ENCODE measurements at regions not wholly inside any gene's neighbourhood (a gene's known extent, or its start where the extent isn't known, plus 50 kb on each side); places are given as distances from the start of the nearest gene placed in this dataset.

- no peak for FAIRE-seq
- TF ChIP-seq CTCF (optimal IDR thresholded peaks at IDR 0.05 in 1 of 3, IDR thresholded peaks at IDR 0.05 in 1 of 3, conservative IDR thresholded peaks at IDR 0.05 in 1 of 3; ENCODE audit: extremely low read depth in 1 of 3, insufficient read depth in 2 of 3, low read length in 3 of 3) (no peak), EZH2 (IDR thresholded peaks at IDR 0.05; ENCODE audit: low read length) (no peak)
Observed at GRCh38 chr22:26860301-26860700, 202.9 kb downstream of the MIAT start.

DNA sequence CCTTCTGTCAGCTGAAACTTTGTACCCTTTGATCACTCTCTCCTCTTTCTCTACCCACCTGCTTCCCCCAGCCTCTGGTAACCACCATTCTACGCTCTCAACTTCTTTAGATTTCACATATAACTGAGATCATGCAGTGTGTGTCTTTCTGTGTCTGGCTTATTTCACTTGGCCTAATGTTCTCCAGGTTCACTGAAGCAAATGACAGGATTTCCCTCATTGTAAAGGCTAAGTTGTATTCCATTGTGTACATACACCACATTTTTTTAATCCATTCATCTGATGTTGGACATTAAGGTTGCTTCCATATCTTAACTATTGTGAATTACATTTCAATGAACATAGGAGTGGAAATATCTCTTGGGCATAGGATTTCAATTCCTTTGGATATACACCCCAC, 207.6 kb downstream of the MIAT start:
- H2AFZ ChIP-seq (ENCODE audit: control insufficient read depth, low read length): no peak overlapping the region
- H3K36me3 ChIP-seq (ENCODE audit: control insufficient read depth in 2 of 2, extremely low read depth in 1 of 2, insufficient read depth in 2 of 2, low read length in 2 of 2): no peaks in the 10 kb centered on the region

More at GRCh38 chr22:26860301-26860700, 202.9 kb downstream of the MIAT start:
- Histone ChIP-seq H3K27ac (ENCODE audit: control insufficient read depth, insufficient read depth, low read length) (no peak overlapping the region), H3K9me1 (ENCODE audit: control insufficient read depth, extremely low read depth, insufficient read depth, low read length) (no peaks in the 10 kb centered on the region), H3K9me3 (ENCODE audit: control insufficient read depth, low read depth, low read length) (no peaks in the 10 kb centered on the region), H3K9ac (ENCODE audit: control insufficient read depth, extremely low read depth, insufficient read depth, low read length) (no peak overlapping the region), H3K4me3 (ENCODE audit: control insufficient read depth in 2 of 3, extremely low read depth in 1 of 3, insufficient read depth in 2 of 3, low read depth in 1 of 3, low read length in 3 of 3) (no peak overlapping the region), H3K27me3 (ENCODE audit: control insufficient read depth, extremely low read depth, insufficient read depth, low read length) (no peaks in the 10 kb centered on the region), H3K79me2 (ENCODE audit: control insufficient read depth, insufficient read depth, low read length) (no peaks in the 10 kb centered on the region), H3K36me3 (ENCODE audit: control insufficient read depth in 2 of 2, extremely low read depth in 1 of 2, insufficient read depth in 2 of 2, low read length in 2 of 2) (no peaks in the 10 kb centered on the region), H3K4me2 (ENCODE audit: control insufficient read depth, extremely low read depth, insufficient read depth, low read depth, low read length) (no peak overlapping the region), H2AFZ (ENCODE audit: control insufficient read depth, low read length) (no peak overlapping the region), H4K20me1 (ENCODE audit: control insufficient read depth, extremely low read depth, insufficient read depth, low read length) (no peaks in the 10 kb centered on the region), H3K4me1 (ENCODE audit: control insufficient read depth, extremely low read depth, insufficient read depth, low read length) (no peaks in the 10 kb centered on the region)
- no peak for DNase-seq (ENCODE audit: low read depth, low spot score)
- dilution Hi-C loops (cut with MboI; ENCODE audit: extremely low pct_ligation_motif_present, low sequenced_read_pairs): no loop called here

More for the DNA sequence above, 207.6 kb downstream of the MIAT start:
- no peak for DNase-seq (ENCODE audit: low read depth, low spot score)
- H3K27me3 ChIP-seq (ENCODE audit: control insufficient read depth, extremely low read depth, insufficient read depth, low read length): no peaks in the 10 kb centered on the region
- H3K9ac ChIP-seq (ENCODE audit: control insufficient read depth, extremely low read depth, insufficient read depth, low read length): no peak overlapping the region
- H4K20me1 ChIP-seq (ENCODE audit: control insufficient read depth, extremely low read depth, insufficient read depth, low read length): no peaks in the 10 kb centered on the region
- no peaks in the 10 kb centered on the region for H3K79me2 ChIP-seq (ENCODE audit: control insufficient read depth, insufficient read depth, low read length)
- no peaks in the 10 kb centered on the region for H3K9me3 ChIP-seq (ENCODE audit: control insufficient read depth, low read depth, low read length)
- no peak for TF ChIP-seq CTCF (optimal IDR thresholded peaks at IDR 0.05 in 1 of 3, IDR thresholded peaks at IDR 0.05 in 1 of 3, conservative IDR thresholded peaks at IDR 0.05 in 1 of 3; ENCODE audit: extremely low read depth in 1 of 3, insufficient read depth in 2 of 3, low read length in 3 of 3)
- TF ChIP-seq EZH2 (IDR thresholded peaks at IDR 0.05; ENCODE audit: low read length): no peak
- no peak overlapping the region for H3K4me3 ChIP-seq (ENCODE audit: control insufficient read depth in 2 of 3, extremely low read depth in 1 of 3, insufficient read depth in 2 of 3, low read depth in 1 of 3, low read length in 3 of 3)
- dilution Hi-C loops (cut with MboI; ENCODE audit: extremely low pct_ligation_motif_present, low sequenced_read_pairs): no loop called here
- no peak for FAIRE-seq
- H3K4me1 ChIP-seq (ENCODE audit: control insufficient read depth, extremely low read depth, insufficient read depth, low read length): no peaks in the 10 kb centered on the region
- H3K4me2 ChIP-seq (ENCODE audit: control insufficient read depth, extremely low read depth, insufficient read depth, low read depth, low read length): no peak overlapping the region
- no peak overlapping the region for H3K27ac ChIP-seq (ENCODE audit: control insufficient read depth, insufficient read depth, low read length)
- no peaks in the 10 kb centered on the region for H3K9me1 ChIP-seq (ENCODE audit: control insufficient read depth, extremely low read depth, insufficient read depth, low read length)

Data from keratinocyte (primary cell).